ENCODE measurements at regions not wholly inside any gene's neighbourhood (a gene's known extent, or its start where the extent isn't known, plus 50 kb on each side); places are given as distances from the start of the nearest gene placed in this dataset.
A peak's percentile ranks its signal among the peaks of the same experiment; 100 is the strongest.

DNA sequence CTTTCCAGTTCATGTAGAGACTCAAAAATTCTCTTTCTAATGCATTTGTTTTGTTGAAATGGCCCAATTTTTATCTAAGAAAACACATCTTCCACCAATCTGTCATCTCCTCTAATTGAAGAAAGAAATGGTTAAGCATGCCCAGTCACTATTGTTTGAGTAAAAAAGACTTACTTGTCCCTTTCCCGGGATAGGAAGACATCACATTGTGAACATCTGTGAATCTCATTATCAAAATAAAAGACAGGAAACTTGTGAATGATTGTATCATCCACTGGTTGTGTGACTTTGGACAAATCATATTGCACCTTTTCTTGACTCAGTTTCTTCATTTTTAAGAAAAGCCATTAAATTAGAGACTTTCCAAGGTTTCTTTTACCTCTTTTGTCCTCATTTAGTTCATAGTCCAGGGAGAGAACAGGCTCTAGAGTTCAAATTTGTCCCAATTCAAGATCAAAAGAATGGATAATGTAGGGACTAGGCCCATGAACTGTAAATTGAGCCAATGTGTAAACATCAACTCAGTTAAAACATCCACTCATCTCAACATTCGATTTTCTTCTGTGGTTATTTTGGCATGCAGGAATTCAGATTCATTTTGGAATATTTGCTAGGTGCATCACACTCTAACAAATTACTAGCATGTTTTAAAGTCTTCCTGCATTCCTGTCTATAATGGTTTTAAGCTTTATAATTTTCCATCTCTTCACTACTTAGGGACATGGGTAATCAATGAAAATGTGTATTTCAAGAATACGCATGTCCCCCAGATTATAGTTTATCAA lies 838.0 kb upstream of the WWC1 start:
- Histone ChIP-seq H3K36me3 (ENCODE audit: control insufficient read depth in 1 of 2, insufficient read depth in 2 of 2, low read length in 1 of 2) (no peaks in the 10 kb centered on the region), H3K9me3 (ENCODE audit: control insufficient read depth, low read length) (no peaks in the 10 kb centered on the region), H3K4me1 (ENCODE audit: control insufficient read depth in 1 of 2, insufficient read depth in 2 of 2, low read length in 2 of 2) (no peaks in the 10 kb centered on the region), H3K27me3 (ENCODE audit: control insufficient read depth in 1 of 2, insufficient read depth in 2 of 2, low read length in 1 of 2) (no peaks in the 10 kb centered on the region), H3K4me3 (ENCODE audit: low read length in 2 of 2) (no peak overlapping the region), H3K27ac (ENCODE audit: low read depth in 1 of 2, low read length in 2 of 2) (no peak overlapping the region)
- DNase-seq (no peak), ATAC-seq (ENCODE audit: low FRiP score) (no peak)
- WGBS, 2 donors: 46 to 58% methylated on average over 3 of the region's 3 CpGs
- intact Hi-C loops (cut with DNase I): no loop called here

DNA sequence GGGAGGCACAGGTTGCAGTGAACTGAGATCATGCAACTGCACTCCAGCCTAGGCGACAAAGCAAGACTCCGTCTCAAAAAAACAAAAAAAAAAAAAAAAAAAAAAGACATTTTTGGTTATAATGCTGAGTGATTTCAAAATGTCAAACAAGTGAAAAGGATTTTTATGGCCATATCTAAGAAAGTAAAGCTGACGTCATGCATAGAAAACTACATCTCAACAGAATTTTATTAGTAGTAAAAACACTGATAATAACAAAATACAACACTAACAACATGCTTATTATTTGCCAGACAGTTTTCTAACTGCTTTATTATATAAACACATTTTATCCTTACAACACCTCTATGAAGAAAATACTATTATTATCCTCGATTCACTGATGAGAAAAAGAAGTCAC lies 833.0 kb upstream of the WWC1 start:
- WGBS, 2 donors: 59 to 60% methylated on average over 4 of the region's 4 CpGs
- intact Hi-C loops (cut with DNase I): no loop called here
- DNase-seq: no peak

DNA sequence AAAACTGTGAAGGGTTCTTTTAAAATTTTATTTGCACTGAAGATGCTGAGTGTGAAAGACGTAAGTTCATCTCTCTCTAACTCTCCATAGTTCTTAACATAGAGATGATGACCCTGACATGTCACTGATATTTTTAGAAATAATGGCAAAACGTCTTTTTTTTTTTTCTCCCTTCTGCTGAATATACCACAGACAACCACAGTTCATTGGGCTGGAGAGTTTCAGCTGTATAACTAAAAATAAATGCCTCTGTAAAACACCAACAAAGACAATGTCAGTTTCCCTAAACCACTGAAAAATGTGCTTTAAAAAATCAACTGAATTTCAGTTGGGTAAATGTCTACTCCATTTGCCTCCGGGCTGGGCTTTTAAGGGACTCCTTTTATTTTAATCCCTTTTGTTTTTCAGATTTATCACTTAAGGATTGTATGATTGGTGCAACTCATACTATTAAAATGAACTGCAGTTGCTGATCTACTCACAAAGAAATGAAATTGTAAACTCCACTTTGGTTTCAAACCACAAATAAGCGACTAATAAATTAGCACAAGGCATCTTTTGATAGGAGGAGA lies 830.9 kb upstream of the WWC1 start:
- Histone ChIP-seq H3K4me1 (ENCODE audit: control insufficient read depth in 1 of 2, insufficient read depth in 2 of 2, low read length in 2 of 2) (no peaks in the 10 kb centered on the region), H3K4me3 (ENCODE audit: low read length in 2 of 2) (no peak overlapping the region), H3K27me3 (ENCODE audit: control insufficient read depth in 1 of 2, insufficient read depth in 2 of 2, low read length in 1 of 2) (peaks cover 0 to 1% of the 10 kb centered on the region in 2 donors), H3K9me3 (ENCODE audit: control insufficient read depth, low read length) (peaks cover 6% of the 10 kb centered on the region), H3K36me3 (ENCODE audit: control insufficient read depth in 1 of 2, insufficient read depth in 2 of 2, low read length in 1 of 2) (no peaks in the 10 kb centered on the region), H3K27ac (ENCODE audit: low read depth in 1 of 2, low read length in 2 of 2) (no peak overlapping the region)
- no peak for ATAC-seq (ENCODE audit: low FRiP score)
- 55 to 60% methylated on average over 4 of the region's 4 CpGs for WGBS, 2 donors
- intact Hi-C loops (cut with DNase I): no loop called here
- no peak for DNase-seq

More for the DNA sequence above, 833.0 kb upstream of the WWC1 start:
- peaks cover 0 to 1% of the 10 kb centered on the region in 2 donors for H3K27me3 ChIP-seq (ENCODE audit: control insufficient read depth in 1 of 2, insufficient read depth in 2 of 2, low read length in 1 of 2)
- H3K4me1 ChIP-seq (ENCODE audit: control insufficient read depth in 1 of 2, insufficient read depth in 2 of 2, low read length in 2 of 2): no peaks in the 10 kb centered on the region
- ATAC-seq (ENCODE audit: low FRiP score): no peak
- no peak overlapping the region for H3K4me3 ChIP-seq (ENCODE audit: low read length in 2 of 2)
- peaks cover 6% of the 10 kb centered on the region for H3K9me3 ChIP-seq (ENCODE audit: control insufficient read depth, low read length)
- no peak overlapping the region for H3K27ac ChIP-seq (ENCODE audit: low read depth in 1 of 2, low read length in 2 of 2)
- H3K36me3 ChIP-seq (ENCODE audit: control insufficient read depth in 1 of 2, insufficient read depth in 2 of 2, low read length in 1 of 2): no peaks in the 10 kb centered on the region

DNA sequence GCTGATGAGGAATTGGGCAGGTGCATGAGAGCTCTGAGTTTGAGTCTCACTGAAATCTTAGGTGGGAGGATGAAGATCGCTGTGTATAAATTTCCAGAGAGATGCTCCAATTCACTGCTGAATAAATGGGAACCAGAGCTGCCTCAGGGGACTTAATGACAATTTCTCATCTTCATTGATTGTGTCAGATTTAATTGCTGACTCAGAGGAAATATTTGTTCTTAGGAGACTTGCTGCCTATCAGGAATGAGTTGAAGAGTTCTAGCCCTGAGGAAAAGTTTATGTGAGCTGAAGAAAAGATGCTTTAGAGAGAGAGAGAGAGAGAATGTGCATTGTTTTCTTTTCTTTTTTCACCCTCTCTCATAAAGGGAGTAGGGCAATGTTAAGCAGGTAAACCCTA lies 827.5 kb upstream of the WWC1 start:
- intact Hi-C loops (cut with DNase I): no loop called here
- Histone ChIP-seq H3K4me3 (ENCODE audit: low read length in 2 of 2) (no peak overlapping the region), H3K36me3 (ENCODE audit: control insufficient read depth in 1 of 2, insufficient read depth in 2 of 2, low read length in 1 of 2) (no peaks in the 10 kb centered on the region), H3K9me3 (ENCODE audit: control insufficient read depth, low read length) (peaks cover 6% of the 10 kb centered on the region), H3K4me1 (ENCODE audit: control insufficient read depth in 1 of 2, insufficient read depth in 2 of 2, low read length in 2 of 2) (no peaks in the 10 kb centered on the region), H3K27ac (ENCODE audit: low read depth in 1 of 2, low read length in 2 of 2) (no peak overlapping the region), H3K27me3 (ENCODE audit: control insufficient read depth in 1 of 2, insufficient read depth in 2 of 2, low read length in 1 of 2) (peaks cover 0 to 3% of the 10 kb centered on the region in 2 donors)
- DNase-seq (no peak), ATAC-seq (ENCODE audit: low FRiP score) (no peak)
- WGBS, 2 donors: 94 to 97% methylated on average over 1 of the region's 1 CpG

DNA sequence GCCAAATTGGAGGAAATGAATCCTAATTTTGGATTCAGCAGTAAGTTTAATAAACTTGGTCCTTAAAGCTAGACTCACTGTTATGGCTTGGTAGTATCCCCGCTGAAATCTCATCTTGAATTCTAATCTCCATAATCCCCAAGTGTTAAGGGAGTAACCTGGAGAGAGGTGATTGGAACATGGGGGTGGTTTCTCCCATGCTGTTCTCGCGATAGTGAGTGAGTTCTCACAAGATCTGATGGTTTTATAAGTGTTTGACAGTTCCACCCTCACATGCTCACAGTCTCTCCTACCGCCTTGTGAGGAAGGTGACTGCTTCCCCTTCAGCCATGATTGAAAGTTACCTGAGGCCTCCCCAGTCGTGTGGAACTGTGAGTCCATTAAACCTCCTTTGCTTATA lies 824.5 kb upstream of the WWC1 start:
- Histone ChIP-seq H3K4me3 (ENCODE audit: low read length in 2 of 2) (no peak overlapping the region), H3K27ac (ENCODE audit: low read depth in 1 of 2, low read length in 2 of 2) (no peak overlapping the region), H3K9me3 (ENCODE audit: control insufficient read depth, low read length) (peaks cover 6% of the 10 kb centered on the region), H3K36me3 (ENCODE audit: control insufficient read depth in 1 of 2, insufficient read depth in 2 of 2, low read length in 1 of 2) (no peaks in the 10 kb centered on the region), H3K4me1 (ENCODE audit: control insufficient read depth in 1 of 2, insufficient read depth in 2 of 2, low read length in 2 of 2) (no peaks in the 10 kb centered on the region), H3K27me3 (ENCODE audit: control insufficient read depth in 1 of 2, insufficient read depth in 2 of 2, low read length in 1 of 2) (peaks cover 0 to 1% of the 10 kb centered on the region in 2 donors)
- ATAC-seq (ENCODE audit: low FRiP score): no peak
- WGBS, 2 donors: 62 to 68% methylated on average over 5 of the region's 5 CpGs
- DNase-seq: no peak
- intact Hi-C loops (cut with DNase I): no loop called here

DNA sequence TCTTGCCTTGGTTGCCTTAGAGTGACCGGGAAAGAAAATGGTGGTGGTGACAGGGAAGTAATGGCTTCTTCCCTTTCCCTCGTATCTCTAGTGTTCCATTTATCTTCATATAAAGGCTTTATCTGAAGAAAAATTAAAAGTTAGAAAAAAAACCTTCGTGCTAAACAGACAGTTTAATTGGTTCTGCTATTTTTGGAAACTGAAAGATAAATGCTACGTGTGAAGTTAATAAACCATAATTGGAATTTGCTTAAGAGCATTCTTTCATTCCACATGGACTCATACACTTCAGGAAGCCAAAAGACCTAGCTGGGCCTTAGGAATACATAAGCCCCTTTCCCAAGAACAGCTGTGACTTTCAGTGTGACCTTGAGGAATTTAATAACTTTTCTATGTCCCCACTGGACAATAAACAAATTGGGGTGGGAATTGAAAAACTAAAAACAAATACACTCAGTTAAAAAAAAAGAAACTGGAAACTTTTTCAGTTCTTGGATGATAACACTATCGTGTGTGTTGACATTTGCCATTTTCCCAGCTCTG lies 818.8 kb upstream of the WWC1 start:
- ATAC-seq (ENCODE audit: low FRiP score): peak; percentile 26
- intact Hi-C loops (cut with DNase I): no loop called here
- Histone ChIP-seq H3K4me3 (ENCODE audit: low read length in 2 of 2) (no peak overlapping the region), H3K27ac (ENCODE audit: low read depth in 1 of 2, low read length in 2 of 2) (no peak overlapping the region), H3K4me1 (ENCODE audit: control insufficient read depth in 1 of 2, insufficient read depth in 2 of 2, low read length in 2 of 2) (no peaks in the 10 kb centered on the region), H3K9me3 (ENCODE audit: control insufficient read depth, low read length) (no peaks in the 10 kb centered on the region), H3K27me3 (ENCODE audit: control insufficient read depth in 1 of 2, insufficient read depth in 2 of 2, low read length in 1 of 2) (no peaks in the 10 kb centered on the region), H3K36me3 (ENCODE audit: control insufficient read depth in 1 of 2, insufficient read depth in 2 of 2, low read length in 1 of 2) (no peaks in the 10 kb centered on the region)
- WGBS, 2 donors: 12 to 25% methylated on average over 5 of the region's 5 CpGs
- no peak for DNase-seq

DNA sequence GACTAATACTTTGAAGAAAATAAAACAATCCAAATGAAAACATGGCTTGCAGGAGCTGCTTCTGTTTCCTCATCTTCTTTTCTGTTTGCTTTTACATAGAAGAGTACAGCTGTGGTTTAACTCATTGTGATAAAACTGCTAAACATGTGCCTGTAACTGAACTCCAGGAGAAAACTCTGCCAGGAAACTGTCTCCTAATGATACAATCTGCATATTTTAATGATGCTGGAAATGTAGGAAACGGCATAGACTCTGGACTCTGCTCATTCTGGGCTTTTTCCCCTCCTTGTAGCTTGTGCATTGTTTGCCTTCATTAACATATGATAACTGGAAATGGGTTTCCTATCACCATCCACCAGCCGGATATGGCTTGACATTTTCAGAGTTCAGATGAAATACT lies 813.3 kb upstream of the WWC1 start:
- no peaks in the 10 kb centered on the region for H3K27me3 ChIP-seq (ENCODE audit: control insufficient read depth in 1 of 2, insufficient read depth in 2 of 2, low read length in 1 of 2)
- H3K9me3 ChIP-seq (ENCODE audit: control insufficient read depth, low read length): no peaks in the 10 kb centered on the region
- no peak for DNase-seq
- no peaks in the 10 kb centered on the region for H3K36me3 ChIP-seq (ENCODE audit: control insufficient read depth in 1 of 2, insufficient read depth in 2 of 2, low read length in 1 of 2)
- no peak for ATAC-seq (ENCODE audit: low FRiP score)
- intact Hi-C loops (cut with DNase I): no loop called here
- 28 to 50% methylated on average over 2 of the region's 2 CpGs for WGBS, 2 donors
- no peaks in the 10 kb centered on the region for H3K4me1 ChIP-seq (ENCODE audit: control insufficient read depth in 1 of 2, insufficient read depth in 2 of 2, low read length in 2 of 2)
- H3K4me3 ChIP-seq (ENCODE audit: low read length in 2 of 2): no peak overlapping the region
- H3K27ac ChIP-seq (ENCODE audit: low read depth in 1 of 2, low read length in 2 of 2): no peak overlapping the region

DNA sequence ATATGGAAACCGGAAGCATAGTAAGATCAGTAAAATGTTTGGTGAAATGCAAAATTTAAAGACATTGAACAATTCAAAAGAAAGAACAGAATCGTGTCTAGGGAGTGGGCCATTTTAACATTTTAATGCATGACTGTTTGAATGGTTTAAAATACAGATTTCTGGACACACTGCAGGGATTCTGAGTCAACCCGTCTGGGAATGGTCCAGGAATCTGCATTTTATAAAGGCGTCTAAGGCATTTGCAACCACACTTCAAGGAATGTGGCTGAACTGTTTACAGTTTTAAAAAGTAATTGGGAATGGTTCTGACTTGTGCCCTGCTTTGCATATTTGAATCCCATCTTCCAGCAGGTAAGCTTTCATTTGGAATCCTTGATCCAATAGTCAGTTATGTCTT lies 811.7 kb upstream of the WWC1 start:
- no peaks in the 10 kb centered on the region for H3K9me3 ChIP-seq (ENCODE audit: control insufficient read depth, low read length)
- ATAC-seq (ENCODE audit: low FRiP score): no peak
- no peak overlapping the region for H3K4me3 ChIP-seq (ENCODE audit: low read length in 2 of 2)
- no peaks in the 10 kb centered on the region for H3K27me3 ChIP-seq (ENCODE audit: control insufficient read depth in 1 of 2, insufficient read depth in 2 of 2, low read length in 1 of 2)
- H3K4me1 ChIP-seq (ENCODE audit: control insufficient read depth in 1 of 2, insufficient read depth in 2 of 2, low read length in 2 of 2): no peaks in the 10 kb centered on the region
- DNase-seq: no peak
- 68 to 71% methylated on average over 4 of the region's 4 CpGs for WGBS, 2 donors
- H3K27ac ChIP-seq (ENCODE audit: low read depth in 1 of 2, low read length in 2 of 2): no peak overlapping the region
- H3K36me3 ChIP-seq (ENCODE audit: control insufficient read depth in 1 of 2, insufficient read depth in 2 of 2, low read length in 1 of 2): no peaks in the 10 kb centered on the region
- intact Hi-C loops (cut with DNase I): no loop called here

DNA sequence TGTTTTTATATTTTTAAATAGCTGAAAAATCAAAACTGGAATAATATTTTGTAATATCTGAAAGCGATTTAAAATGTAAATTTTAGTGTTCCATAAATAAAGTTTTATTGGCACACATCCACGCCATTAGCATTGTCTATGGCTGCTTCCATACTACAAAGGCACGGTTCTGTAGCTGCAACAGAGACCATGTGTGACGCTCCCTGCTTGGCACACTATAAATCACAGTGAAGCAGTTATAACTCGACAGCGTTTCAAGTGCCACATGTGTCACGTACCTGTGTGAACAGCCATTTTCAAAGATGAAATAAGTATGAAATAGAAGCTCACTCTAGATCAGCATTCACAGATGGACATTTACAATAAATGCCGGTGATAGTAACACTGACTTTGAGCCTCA lies 810.1 kb upstream of the WWC1 start:
- ATAC-seq (ENCODE audit: low FRiP score): no peak
- intact Hi-C loops (cut with DNase I): no loop called here
- H3K4me1 ChIP-seq (ENCODE audit: control insufficient read depth in 1 of 2, insufficient read depth in 2 of 2, low read length in 2 of 2): no peaks in the 10 kb centered on the region
- H3K27me3 ChIP-seq (ENCODE audit: control insufficient read depth in 1 of 2, insufficient read depth in 2 of 2, low read length in 1 of 2): no peaks in the 10 kb centered on the region
- DNase-seq: no peak
- H3K36me3 ChIP-seq (ENCODE audit: control insufficient read depth in 1 of 2, insufficient read depth in 2 of 2, low read length in 1 of 2): no peaks in the 10 kb centered on the region
- H3K9me3 ChIP-seq (ENCODE audit: control insufficient read depth, low read length): no peaks in the 10 kb centered on the region
- 51 to 58% methylated on average over 8 of the region's 8 CpGs for WGBS, 2 donors
- H3K4me3 ChIP-seq (ENCODE audit: low read length in 2 of 2): no peak overlapping the region
- H3K27ac ChIP-seq (ENCODE audit: low read depth in 1 of 2, low read length in 2 of 2): no peak overlapping the region

Data from aorta (tissue), 5 donors.